HG02610 (cell line): ENCODE measurements at regions not wholly inside any gene's neighbourhood (a gene's known extent, or its start where the extent isn't known, plus 50 kb on each side); places are given as distances from the start of the nearest gene placed in this dataset.

ENCODE experiments used
- ATAC-seq: cut with Tn5 transposase; IDR thresholded peaks from one replicate; pipeline ENCODE4 v1.9.1; 2021; ENCODE audit warnings: mild to moderate bottlenecking, moderate library complexity; ENCODE audit not compliant: unreplicated experiment

DNA sequence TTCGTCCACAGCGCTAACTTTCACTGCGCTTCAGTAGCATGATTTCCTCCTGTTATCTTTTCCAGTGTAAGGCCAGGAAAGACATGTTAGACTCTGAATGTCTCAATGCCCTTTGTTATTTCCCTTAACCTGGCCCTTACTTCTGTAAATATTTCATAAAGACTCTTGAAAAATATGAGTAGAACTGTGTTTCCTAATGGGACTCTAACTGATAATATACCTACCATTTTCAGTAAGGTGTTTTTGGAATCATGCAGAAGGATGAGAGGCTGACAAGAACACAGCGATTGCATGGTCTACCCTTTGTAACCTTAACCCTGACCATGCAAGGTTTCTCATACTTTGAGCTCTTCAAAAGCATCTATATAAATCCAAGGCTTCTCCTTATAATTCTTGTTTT, 550.1 kb downstream of the SLITRK6 start:
- no peak for ATAC-seq

DNA sequence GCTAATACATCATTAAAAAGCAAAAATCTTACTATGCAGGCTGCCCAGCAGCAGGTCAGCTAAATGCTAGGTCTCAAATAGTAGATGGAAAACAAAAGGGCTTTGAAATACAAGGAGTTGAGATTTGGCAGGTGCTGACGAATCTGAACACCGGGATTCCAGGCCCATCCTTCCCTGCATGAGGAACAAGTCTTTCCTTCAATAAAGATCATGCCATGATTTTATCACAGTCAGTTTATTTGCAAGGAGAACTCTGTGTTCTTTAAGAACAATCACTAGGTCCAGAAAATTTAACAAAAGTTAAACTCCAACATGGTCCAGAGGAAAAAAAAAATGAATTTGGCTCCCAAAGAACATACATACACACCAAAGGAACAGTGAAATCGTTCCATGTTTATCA, 551.4 kb downstream of the SLITRK6 start:
- no peak for ATAC-seq

DNA sequence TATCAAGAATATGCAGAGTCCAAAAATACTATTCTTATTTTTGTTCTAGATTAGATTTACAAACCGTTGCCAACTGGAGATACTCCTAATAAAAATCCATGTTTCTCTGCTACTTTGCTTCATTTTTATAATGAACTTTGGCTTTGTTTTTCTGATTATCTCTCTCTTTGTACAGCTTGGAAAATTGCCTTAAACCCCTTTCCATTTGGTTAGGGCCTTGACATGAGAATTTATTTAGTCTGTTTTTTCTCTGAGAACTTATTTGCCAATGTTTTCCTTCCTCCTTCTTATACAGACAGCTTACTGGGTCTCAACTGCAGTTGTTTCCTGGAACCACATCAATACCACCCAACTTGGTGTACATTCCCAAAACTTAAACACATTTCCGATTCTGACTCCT, 555.4 kb downstream of the SLITRK6 start:
- no peak for ATAC-seq

DNA sequence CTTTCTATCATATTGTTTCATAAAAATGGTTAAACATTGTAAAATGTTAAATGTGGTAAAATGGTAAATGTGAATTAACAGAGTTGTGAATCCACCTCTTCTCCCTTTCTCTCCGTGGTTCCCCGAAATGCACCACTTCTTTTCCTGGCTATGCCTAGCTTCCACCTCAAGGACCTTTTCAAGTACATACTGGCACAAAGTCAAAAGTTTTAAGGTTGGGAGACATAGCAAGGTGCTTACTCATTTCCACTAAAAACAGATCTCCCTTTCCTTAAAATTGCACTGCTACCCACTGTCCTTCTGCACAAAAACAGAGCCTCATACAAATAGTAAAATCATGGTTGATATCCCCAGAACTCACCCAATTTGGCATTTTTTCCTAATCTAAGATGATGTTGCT, 558.2 kb downstream of the SLITRK6 start:
- no peak for ATAC-seq

DNA sequence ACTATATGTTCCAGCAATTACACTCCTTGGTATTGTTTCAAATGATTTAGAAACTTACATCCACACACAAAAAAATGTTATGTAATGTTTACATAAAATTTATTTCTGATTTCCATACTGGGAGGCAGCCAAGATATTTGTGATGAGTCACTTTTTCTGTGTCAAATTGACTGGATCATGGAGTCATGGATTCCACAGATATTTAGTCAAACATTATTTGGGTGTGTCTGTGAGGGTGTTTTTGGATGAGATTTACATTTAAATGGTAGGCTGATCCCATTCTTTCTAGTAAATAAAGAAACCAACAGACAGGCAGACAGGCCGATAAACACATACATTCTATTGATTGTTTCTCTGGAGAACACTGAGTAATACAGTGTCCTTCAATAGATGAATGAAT, 562.8 kb downstream of the SLITRK6 start:
- no peak for ATAC-seq

DNA sequence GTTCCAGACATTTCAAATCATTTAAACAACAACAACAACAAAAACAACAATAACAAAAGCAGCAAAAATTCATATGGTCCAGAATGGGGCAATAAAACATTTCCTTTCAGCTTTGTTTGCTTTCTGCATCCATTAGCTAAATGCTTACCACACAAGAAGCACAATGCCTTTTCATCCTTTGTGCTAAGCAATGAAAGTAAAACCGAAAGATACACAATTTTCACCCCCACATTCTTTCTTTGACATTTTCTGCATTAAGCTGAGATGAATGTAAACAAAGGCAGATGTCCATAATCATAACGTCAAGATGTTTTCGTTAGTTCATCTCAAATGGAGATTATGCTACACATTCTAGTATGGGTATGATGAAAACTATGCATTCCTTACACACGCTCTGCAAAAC, 568.5 kb downstream of the SLITRK6 start:
- ATAC-seq: no peak

DNA sequence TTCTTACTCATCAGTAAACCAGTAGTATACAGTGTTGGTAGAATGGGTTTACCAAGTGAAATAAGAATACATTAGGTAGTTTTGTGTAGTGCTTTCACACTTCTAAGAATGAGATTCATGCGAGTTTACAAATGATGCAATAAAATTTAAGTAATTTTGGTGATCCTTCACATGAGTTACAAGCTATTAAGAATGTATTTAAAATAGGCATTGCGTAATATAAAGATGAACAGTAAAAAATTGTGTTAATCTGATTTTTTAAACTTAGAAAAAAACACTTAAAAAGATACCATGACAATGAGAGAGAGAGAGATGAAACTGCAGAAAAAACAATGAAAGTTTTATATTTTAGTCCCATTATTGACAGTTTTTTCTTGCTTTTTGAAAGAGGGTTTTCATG, 570.5 kb downstream of the SLITRK6 start:
- ATAC-seq: no peak

DNA sequence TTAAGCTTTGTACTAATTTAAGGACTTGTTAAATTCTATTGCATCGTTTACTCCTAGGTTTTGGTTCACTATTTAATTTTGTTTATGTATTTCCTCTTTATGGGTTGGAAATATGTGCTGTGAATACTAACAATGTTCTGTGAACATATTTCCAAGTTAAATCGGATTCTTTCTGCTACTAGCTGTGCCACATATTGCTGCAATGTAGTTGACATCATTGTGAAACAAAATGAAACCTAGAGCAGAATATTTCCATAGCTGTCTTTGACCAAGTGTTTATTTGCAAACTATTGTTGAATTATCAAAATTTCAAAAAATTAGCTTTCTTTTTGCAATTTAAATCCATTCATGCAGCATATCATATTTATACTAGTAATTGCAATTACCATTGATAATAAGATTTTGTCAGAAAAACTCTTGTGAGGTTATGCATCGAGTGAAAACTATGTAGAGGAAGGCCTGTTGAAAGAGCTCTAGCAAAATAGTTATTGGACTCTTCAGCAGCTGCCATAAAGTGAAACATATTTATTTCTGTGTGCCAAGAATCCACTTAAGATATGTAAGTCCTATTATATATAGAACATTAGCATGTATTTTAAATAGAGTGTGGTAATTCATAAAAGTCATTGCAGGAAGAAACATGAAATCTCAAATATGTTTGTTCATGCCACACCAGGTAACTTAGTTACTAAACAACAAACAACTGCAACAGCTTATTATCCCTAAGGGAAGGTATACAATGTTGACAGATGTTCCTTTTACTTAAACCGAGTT, 575.1 kb downstream of the SLITRK6 start:
- no peak for ATAC-seq

DNA sequence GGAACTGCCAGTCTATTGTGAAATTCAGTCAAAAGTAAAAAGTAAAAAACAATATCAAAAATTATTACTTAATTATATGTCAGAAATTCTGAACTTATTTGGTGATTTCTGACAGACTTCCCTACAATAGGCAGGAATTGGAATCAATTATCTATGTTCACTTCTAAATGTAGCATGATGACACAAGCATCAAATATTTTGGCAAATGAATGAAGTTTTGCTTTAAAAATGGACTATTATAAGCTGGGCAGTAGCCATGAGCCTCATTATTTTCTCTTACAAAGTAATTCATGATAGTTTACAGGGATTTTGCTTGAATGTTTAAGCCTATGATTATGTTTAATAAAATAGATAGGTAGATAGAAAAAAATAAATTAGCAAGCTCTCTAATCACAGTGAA, 582.6 kb downstream of the SLITRK6 start:
- no peak for ATAC-seq

DNA sequence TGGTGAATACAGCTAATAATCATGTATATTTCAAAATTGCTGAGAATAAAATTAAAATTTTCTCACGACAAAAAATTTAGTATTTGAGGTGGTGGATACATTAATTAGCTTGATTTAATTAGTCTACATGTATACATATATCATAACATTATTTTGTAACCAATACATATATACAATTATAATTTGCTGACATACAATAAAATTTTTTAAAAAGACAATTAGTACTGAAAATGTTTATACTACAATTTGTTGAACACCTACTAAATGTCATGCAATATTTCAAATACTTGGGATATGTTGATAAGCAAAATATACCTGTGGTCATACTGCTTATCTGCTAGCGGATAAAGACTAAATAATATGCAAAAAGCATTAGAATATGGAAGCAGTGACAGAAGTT, 586.5 kb downstream of the SLITRK6 start:
- no peak for ATAC-seq

DNA sequence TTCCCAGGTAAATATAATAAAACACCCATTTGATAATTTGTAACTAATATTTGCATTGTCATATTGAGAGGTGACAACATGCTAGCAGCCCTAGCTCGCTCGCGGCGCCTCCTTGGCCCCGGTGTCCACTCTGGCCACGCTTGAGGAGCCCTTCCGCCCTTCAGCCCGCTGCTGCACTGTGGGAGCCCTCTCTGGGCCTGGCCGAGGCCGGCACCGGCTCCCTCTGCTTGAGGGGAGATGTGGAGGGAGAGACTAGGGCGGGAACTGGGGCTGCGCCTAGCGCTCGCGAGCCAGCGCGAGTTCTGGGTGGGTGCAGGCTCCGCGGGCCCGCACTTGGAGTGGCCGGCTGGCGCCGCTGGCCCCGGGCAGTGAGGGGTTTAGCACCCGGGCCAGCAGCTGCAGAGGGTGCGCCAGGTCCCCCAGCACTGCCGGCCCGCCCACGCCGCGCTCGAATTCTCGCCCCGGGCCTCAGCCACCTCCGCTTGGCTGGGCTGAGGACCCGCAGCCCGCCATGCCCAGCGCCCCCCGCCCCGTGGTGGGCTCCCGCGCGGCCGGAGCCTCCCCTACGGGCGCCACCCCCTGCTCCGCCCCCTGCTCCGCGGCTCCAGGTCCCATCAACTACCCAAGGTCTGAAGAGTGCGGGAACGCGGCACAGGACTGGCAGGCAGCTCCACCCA, 594.4 kb downstream of the SLITRK6 start:
- ATAC-seq: no peak

DNA sequence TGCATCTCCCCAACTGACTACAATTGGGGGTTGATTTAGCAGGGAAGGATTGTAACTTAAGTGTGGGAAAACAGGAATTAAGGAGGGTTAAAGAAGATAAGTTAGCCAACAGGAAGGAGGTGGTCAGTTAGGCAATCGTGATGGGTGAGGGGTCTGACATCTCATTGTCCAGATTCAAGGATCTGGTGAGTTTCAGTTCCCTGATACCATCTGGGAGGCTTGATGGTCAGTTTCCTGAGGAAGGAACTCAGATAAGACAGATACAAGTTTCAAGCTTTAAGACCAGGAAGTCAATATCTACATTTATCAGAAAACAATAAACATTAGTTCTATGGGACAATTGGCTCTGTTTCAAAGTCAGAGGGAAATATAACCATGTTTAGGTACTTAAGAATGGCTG, 601.8 kb downstream of the SLITRK6 start:
- ATAC-seq: no peak

DNA sequence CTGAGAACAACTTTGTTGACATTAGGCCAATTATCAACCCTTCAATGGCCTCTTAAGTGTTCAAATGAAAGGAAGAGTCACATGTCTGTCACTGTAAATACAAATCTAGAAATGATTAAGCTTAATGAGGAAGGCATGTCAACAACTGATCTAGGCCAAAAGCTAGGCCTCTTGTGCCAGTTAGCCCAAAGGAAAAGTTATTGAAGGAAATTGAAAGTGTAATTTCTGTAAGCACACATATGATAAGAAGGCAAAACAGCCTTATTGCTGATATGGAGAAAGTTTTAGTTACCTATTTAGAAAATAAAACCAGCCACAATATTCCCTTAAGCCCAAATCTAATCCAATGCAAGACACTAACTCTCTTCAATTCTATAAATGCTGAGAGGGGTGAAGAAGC, 604.7 kb downstream of the SLITRK6 start:
- ATAC-seq: no peak

DNA sequence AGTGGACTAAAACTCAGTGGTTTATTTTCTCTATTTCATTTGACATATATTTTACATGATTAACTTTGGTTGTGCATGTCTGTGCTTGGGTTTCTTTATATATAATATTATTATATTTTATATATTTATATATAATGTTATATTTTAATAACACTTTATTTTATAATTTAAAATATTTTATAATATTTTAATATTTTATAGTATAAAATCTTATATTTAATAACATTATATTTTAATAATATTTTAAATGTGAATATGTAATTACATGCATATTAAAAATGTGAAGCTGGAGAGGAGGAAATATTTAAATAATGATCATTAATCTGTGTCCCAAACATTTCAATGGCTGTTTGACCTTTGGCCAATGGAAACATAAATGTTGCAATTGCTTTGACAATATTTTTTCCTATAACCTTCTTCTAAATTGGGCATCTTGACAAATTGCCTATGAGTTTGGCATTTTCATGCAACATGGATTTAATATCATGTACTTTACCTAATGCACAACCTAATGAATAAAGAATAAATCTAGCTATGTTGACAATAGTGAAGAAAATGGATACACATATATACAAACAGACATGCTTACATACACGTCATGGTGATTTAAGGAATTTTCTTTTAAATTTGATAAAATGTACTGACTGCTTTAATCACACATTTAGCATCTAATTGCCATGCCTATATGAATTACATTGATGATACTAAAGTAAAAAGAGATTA, 607.1 kb downstream of the SLITRK6 start:
- no peak for ATAC-seq

DNA sequence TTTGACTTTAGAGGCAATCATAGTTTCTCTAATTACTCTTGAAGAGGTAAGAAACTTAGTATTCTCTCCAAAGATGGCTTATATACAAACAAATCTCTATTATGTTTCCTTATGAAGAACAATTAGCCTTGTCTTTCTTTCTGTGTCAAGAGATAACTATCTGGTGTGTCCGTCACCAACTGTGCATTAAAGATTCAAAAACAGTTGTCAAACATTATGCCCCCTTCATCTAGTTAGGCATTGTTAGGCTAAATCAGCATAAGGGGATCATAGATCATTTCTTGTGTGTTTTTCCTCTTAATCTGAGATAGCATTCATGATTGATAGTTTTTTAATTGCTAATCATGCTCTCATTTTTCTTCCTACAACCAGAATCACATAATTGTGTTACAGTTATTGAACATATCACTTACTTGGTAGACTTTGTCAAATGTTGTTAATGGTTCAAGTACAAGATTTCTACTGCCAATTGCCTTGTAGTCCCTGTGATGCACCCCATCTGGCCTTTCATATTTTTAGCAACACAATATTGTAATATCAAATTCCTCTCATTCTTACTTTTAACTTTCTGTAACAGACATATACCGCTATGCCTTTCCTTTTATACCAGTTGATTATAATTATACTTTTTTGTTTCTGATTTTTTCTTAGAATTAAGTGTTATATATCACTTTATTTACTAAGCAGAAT, 612.7 kb downstream of the SLITRK6 start:
- no peak for ATAC-seq

DNA sequence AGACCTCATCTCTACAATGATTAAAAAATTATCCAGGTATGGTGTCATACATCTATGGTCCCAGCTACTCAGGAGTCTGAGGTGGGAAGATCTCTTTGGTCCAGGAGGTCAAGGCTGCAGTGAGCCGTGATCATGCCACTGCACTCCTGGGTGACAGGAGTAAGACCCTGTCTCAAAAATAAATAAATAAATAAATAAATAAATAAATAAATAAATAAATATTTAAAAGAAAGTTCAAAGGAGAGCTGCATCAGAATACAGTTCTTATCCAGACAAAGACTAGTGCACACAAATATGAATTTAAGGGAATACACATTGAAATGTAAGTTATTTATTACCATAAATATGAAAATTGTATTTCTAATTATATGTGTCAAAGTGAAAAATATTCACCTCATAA, 624.9 kb downstream of the SLITRK6 start:
- ATAC-seq: no peak

DNA sequence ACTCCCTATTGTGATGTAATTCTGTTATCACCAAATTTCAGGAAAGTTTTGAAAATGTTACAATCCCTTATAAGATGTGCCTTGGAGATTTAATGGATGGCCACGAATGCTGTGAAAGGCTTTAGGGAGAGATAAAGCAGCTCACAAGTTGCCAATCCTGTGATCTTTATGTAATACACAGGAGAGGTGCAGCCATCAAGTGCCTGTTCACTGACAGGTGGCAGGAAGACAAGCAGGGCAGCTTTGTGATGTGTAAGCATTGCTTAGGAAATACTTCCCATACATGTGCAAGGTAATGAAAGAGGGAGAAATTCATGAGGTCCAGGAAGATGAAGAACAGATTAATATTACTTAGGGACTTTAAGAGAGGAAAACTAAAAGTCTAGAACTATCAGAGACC, 628.8 kb downstream of the SLITRK6 start:
- ATAC-seq: no peak

DNA sequence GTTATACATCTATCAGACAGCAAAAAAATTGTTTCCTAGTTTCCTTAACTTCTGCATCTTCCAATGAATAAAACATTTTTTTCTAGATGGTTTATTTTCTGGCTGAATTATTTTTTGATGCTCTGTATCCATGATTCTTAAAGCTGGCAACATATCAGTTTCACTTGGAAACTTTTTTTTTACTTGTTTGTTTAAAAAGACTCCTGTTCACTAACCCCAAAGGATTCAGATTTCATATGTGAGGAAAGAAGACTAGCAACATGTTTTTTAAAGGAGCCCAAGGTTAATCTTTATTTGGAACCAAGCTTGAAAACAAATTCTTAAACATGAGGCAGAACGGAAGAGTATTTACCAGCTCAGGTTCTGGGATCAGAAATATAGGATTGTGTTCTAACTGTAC, 632.3 kb downstream of the SLITRK6 start:
- ATAC-seq: no peak

DNA sequence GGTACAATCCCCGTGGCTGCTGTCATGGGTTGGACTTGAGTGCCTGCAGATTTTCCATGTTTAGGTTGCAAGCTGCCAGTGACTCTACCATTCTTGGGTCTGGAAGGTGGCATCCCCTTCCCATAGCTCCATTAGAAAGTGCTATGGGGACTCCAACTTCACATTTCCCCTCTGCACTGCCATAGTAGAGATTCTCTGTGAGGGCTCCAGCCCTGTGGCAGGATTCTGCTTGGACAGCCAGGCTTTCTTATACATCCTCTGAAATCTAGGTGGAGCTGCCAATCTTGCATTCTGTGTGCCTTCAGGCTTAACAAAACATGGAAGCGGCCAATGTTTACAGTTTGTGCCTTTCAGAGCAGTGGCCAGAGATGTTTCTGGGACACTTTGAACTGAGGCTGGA, 636.2 kb downstream of the SLITRK6 start:
- ATAC-seq: no peak

DNA sequence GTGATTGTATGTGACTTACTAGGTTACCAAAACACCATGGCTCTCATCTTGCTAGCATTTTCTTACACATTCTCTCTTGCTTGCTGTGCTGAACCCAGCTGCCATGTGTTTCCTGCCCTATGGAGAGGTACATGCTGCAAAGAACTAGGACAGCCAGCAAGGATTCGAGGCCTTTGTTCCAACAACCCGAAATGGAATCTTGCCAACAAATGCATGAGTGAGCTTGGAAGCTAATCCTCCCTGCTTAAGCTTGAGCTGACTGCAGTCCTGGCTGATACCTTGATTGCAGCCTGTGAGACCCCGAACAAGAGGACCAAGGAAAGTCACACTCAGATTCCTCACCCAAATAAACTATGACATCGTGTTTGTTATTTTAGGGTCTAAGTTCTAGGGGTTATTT, 651.2 kb downstream of the SLITRK6 start:
- ATAC-seq: no peak

DNA sequence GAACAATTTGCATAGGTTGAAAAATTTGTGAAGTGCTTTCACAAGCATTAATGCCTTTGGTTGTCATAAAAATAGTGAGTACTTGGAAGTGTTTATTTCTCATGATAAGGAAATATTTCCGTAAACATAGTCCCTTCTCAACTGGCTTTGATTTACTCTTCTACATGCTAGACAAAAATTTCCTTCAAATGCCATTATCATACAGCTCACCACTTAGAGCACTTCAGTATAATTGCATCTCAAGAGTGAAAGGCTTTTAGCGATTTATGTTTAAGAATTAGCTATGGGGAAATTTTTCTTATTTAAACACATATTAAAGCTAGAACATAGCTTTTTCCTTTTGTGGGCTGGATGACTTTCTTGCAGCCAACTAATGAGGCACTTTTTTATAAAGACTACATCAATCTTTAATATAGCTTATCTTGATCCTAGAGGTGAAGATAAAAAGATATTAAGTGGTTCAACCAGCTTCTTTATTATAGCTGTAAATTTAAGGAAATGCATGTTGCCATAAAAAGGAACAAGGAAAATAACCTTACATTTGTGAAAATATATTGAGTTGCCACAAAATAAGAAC, 656.8 kb downstream of the SLITRK6 start:
- no peak for ATAC-seq
